WTC11 (cell line): ENCODE measurements at regions not wholly inside any gene's neighbourhood (a gene's known extent, or its start where the extent isn't known, plus 50 kb on each side); places are given as distances from the start of the nearest gene placed in this dataset.

Experiments used
- ATAC-seq: fragments of 200-7000 bp; cut with Tn5 transposase; 2 replicates; pipeline ENCODE4 v1.10.0; 2021; ENCODE audit warnings: mild to moderate bottlenecking, moderate library complexity
- CTCF ChIA-PET: fragments of 300-600 bp; sonication (Branson Sonifier 250); formaldehyde crosslinking; loops from one replicate; lab custom pipeline; 2021; ENCODE audit warnings: antibody characterized with exemption; lab: Charles Lee
- POLR2A ChIA-PET: fragments of 350-600 bp; sonication (Branson Sonifier 250); formaldehyde crosslinking; loops from one replicate; lab custom pipeline; 2021; ENCODE audit warnings: antibody characterized with exemption; lab: Charles Lee
- DNase-seq: peaks from one replicate; pipeline ENCODE4 v3.0.0; 2021; ENCODE audit warnings: low spot score
- H3K27ac Mint-ChIP-seq: 2 replicates; pipeline ENCODE4 v1.8.0; 2021; ENCODE audit warnings: mixed read lengths
- H3K27me3 Mint-ChIP-seq: 2 replicates; pipeline ENCODE4 v1.8.0; 2021; ENCODE audit warnings: low read depth, mild to moderate bottlenecking, moderate library complexity, mixed read lengths
- H3K36me3 Mint-ChIP-seq: 2 replicates; pipeline ENCODE4 v1.8.0; 2021; ENCODE audit warnings: mixed read lengths
- H3K4me1 Mint-ChIP-seq: 2 replicates; pipeline ENCODE4 v1.8.0; 2022; ENCODE audit warnings: mixed read lengths
- H3K4me3 Mint-ChIP-seq: 2 replicates; pipeline ENCODE4 v1.8.0; 2021; ENCODE audit warnings: mild to moderate bottlenecking, moderate library complexity, mixed read lengths
- H3K9me3 Mint-ChIP-seq: 2 replicates; pipeline ENCODE4 v1.8.0; 2021; ENCODE audit warnings: mixed read lengths
- CBFB ChIP-seq: sonication (generic); formaldehyde crosslinking; IDR thresholded peaks from 2 replicates; pipeline ENCODE4 v1.8.1; 2022; ENCODE audit warnings: mild to moderate bottlenecking, low read depth, missing genetic modification reagents
- HMGA2 ChIP-seq: fragments of 250-450 bp; sonication (Bioruptor Pico); IDR thresholded peaks from 2 replicates; pipeline ENCODE4 v1.4.0; 2021; ENCODE audit warnings: mild to moderate bottlenecking, moderate library complexity
- RELA ChIP-seq: sonication (generic); formaldehyde crosslinking; IDR thresholded peaks from 2 replicates; pipeline ENCODE4 v1.8.1; 2022; ENCODE audit warnings: missing genetic modification reagents, mild to moderate bottlenecking, borderline replicate concordance
- SMAD4 ChIP-seq: sonication (generic); formaldehyde crosslinking; IDR thresholded peaks from 2 replicates; pipeline ENCODE4 v1.8.0; 2022; ENCODE audit warnings: mild to moderate bottlenecking, missing genetic modification reagents
- TCF7 ChIP-seq: sonication (generic); formaldehyde crosslinking; IDR thresholded peaks from 2 replicates; pipeline ENCODE4 v1.8.0; 2022; ENCODE audit warnings: mild to moderate bottlenecking, low read depth, missing genetic modification reagents, moderate library complexity
- ZNF317 ChIP-seq: sonication (generic); formaldehyde crosslinking; IDR thresholded peaks from 2 replicates; pipeline ENCODE4 v1.8.1; 2023; ENCODE audit warnings: low read depth, mild to moderate bottlenecking, moderate library complexity, missing genetic modification reagents, borderline replicate concordance
- ZNF396 ChIP-seq: fragments of 250-450 bp; sonication (Bioruptor Pico); IDR thresholded peaks from 2 replicates; pipeline ENCODE4 v1.8.0; 2021; ENCODE audit warnings: mild to moderate bottlenecking, moderate library complexity, borderline replicate concordance
- ZNF416 ChIP-seq: fragments of 250-450 bp; sonication (Bioruptor Pico); IDR thresholded peaks from 2 replicates; pipeline ENCODE4 v1.9.0; 2021; ENCODE audit warnings: mild to moderate bottlenecking, inconsistent platforms
- TF ChIP-seq, protein P1 (sequence below): sonication (generic); formaldehyde crosslinking; IDR thresholded peaks from 2 replicates; pipeline ENCODE4 v1.8.1; 2023; ENCODE audit warnings: mild to moderate bottlenecking, missing genetic modification reagents, moderate library complexity
- TF ChIP-seq, protein P2 (sequence below): fragments of 250-450 bp; sonication (Bioruptor Pico); conservative IDR thresholded peaks from 2 replicates; pipeline ENCODE4 v1.9.0; 2021; ENCODE audit warnings: mild to moderate bottlenecking
- TF ChIP-seq, protein P3 (sequence below): sonication (generic); formaldehyde crosslinking; IDR thresholded peaks from 2 replicates; pipeline ENCODE4 v1.8.1; 2023; ENCODE audit warnings: mild to moderate bottlenecking, missing genetic modification reagents
- TF ChIP-seq, protein P4 (sequence below): sonication (generic); formaldehyde crosslinking; IDR thresholded peaks from 2 replicates; pipeline ENCODE4 v1.8.1; 2022; ENCODE audit warnings: mild to moderate bottlenecking, missing genetic modification reagents, moderate library complexity, borderline replicate concordance
- TF ChIP-seq, protein P5 (sequence below): sonication (generic); formaldehyde crosslinking; IDR thresholded peaks from 2 replicates; pipeline ENCODE4 v1.8.1; 2022; ENCODE audit warnings: mild to moderate bottlenecking, moderate library complexity, missing genetic modification reagents
- TF ChIP-seq, protein P6 (sequence below): sonication (generic); formaldehyde crosslinking; IDR thresholded peaks from 2 replicates; pipeline ENCODE4 v1.8.1; 2023; ENCODE audit warnings: mild to moderate bottlenecking, missing genetic modification reagents
- TF ChIP-seq, protein P7 (sequence below): fragments of 250-450 bp; sonication (Bioruptor Pico); IDR thresholded peaks from 2 replicates; pipeline ENCODE4 v1.8.0; 2021; ENCODE audit warnings: mild to moderate bottlenecking
- TF ChIP-seq, protein P8 (sequence below): sonication (generic); formaldehyde crosslinking; IDR thresholded peaks from 2 replicates; pipeline ENCODE4 v1.8.0; 2023; ENCODE audit warnings: missing genetic modification reagents

DNA sequence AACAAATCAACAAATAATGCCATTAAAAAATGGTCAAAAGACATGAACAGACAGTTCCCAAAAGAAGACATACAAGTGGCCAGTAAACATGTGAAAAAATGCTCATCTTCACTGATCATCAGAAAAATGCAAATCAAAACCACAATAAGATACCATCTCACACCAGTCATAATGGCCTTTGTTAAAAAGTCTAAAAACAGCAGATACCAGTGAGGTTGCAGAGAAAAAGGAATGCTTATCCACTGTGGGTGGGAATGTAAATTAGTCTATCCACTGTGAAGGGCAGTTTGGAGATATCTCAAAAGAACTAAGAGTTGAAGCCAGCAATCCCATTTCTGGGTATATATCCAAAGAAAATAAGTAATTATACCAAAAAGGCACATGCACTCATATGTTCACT, 668.1 kb upstream of the CPEB2 start (continued):
- TF ChIP-seq ZNF396 (CRISPR knock-in tag): no peak
- TF ChIP-seq, protein P1, sequence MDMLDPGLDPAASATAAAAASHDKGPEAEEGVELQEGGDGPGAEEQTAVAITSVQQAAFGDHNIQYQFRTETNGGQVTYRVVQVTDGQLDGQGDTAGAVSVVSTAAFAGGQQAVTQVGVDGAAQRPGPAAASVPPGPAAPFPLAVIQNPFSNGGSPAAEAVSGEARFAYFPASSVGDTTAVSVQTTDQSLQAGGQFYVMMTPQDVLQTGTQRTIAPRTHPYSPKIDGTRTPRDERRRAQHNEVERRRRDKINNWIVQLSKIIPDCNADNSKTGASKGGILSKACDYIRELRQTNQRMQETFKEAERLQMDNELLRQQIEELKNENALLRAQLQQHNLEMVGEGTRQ: no peak
- TF ChIP-seq, protein P2, sequence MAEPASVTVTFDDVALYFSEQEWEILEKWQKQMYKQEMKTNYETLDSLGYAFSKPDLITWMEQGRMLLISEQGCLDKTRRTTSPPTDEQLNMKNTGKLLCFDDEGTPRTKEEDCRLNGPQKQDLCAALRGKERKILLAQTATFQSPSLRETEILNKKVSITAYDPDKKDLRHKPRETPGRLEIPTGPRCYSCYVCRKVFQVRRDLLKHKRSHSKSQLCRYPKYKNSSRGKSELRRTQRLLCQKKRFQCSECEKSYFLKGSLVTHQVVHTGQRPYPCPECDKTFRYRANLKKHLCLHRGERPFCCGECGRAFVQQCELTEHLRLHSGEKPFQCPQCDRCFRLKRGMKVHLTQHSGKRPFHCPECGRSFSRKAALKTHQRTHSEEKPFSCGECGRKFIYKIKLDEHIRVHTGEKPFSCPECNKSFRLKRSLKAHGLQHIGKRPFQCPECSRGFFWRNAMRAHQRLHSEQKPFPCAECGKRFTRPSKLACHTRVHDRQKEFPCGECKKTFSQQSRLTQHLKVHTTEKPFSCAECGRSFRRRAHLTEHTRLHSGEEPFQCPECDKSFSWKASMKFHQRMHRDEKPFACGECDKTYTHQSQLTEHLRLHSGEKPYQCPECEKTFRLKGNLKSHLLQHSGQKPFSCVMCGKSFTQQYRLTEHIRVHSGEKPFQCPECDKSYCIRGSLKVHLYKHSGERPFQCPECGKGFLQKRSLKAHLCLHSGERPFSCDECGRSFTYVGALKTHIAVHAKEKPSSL (CRISPR knock-in tag): no peak
- TF ChIP-seq, protein P3, sequence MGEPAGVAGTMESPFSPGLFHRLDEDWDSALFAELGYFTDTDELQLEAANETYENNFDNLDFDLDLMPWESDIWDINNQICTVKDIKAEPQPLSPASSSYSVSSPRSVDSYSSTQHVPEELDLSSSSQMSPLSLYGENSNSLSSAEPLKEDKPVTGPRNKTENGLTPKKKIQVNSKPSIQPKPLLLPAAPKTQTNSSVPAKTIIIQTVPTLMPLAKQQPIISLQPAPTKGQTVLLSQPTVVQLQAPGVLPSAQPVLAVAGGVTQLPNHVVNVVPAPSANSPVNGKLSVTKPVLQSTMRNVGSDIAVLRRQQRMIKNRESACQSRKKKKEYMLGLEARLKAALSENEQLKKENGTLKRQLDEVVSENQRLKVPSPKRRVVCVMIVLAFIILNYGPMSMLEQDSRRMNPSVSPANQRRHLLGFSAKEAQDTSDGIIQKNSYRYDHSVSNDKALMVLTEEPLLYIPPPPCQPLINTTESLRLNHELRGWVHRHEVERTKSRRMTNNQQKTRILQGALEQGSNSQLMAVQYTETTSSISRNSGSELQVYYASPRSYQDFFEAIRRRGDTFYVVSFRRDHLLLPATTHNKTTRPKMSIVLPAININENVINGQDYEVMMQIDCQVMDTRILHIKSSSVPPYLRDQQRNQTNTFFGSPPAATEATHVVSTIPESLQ (CRISPR knock-in tag): no peak

DNA sequence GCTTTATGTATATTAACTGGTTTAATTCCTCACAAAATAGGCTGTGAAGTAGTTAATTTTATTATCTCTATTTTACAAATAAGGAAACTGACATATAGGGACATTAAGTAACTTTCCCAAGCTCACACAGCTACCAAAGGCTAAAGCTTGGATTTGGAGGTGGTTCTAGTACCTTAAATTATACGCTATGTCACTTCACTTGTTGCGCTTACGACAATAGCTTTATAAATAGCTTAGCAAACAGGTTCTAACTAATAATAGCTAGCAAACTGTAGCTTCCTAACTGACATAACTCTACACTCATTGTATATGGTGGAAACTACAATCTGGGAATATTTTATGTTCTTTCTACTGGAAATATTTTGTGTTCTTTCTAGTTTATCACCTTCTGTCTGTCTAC, 666.4 kb upstream of the CPEB2 start:
- peaks cover 9% of the 10 kb centered on the region for H3K9me3 Mint-ChIP-seq
- no peak overlapping the region for H3K4me3 Mint-ChIP-seq
- CTCF ChIA-PET: no interaction called here
- H3K4me1 Mint-ChIP-seq: peaks cover 18% of the 10 kb centered on the region
- DNase-seq: no peak
- POLR2A ChIA-PET: no interaction called here
- H3K27ac Mint-ChIP-seq: no peak overlapping the region
- no peaks in the 10 kb centered on the region for H3K27me3 Mint-ChIP-seq
- no peaks in the 10 kb centered on the region for H3K36me3 Mint-ChIP-seq
- no peak for ATAC-seq
- TF ChIP-seq, protein P4, sequence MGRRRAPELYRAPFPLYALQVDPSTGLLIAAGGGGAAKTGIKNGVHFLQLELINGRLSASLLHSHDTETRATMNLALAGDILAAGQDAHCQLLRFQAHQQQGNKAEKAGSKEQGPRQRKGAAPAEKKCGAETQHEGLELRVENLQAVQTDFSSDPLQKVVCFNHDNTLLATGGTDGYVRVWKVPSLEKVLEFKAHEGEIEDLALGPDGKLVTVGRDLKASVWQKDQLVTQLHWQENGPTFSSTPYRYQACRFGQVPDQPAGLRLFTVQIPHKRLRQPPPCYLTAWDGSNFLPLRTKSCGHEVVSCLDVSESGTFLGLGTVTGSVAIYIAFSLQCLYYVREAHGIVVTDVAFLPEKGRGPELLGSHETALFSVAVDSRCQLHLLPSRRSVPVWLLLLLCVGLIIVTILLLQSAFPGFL (CRISPR knock-in tag): no peak
- no peak for TF ChIP-seq HMGA2
- TF ChIP-seq, protein P5, sequence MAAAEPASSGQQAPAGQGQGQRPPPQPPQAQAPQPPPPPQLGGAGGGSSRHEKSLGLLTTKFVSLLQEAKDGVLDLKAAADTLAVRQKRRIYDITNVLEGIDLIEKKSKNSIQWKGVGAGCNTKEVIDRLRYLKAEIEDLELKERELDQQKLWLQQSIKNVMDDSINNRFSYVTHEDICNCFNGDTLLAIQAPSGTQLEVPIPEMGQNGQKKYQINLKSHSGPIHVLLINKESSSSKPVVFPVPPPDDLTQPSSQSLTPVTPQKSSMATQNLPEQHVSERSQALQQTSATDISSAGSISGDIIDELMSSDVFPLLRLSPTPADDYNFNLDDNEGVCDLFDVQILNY (CRISPR knock-in tag): no peak
- no peak for TF ChIP-seq ZNF416 (CRISPR knock-in tag)
- TF ChIP-seq, protein P6, sequence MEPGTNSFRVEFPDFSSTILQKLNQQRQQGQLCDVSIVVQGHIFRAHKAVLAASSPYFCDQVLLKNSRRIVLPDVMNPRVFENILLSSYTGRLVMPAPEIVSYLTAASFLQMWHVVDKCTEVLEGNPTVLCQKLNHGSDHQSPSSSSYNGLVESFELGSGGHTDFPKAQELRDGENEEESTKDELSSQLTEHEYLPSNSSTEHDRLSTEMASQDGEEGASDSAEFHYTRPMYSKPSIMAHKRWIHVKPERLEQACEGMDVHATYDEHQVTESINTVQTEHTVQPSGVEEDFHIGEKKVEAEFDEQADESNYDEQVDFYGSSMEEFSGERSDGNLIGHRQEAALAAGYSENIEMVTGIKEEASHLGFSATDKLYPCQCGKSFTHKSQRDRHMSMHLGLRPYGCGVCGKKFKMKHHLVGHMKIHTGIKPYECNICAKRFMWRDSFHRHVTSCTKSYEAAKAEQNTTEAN (CRISPR knock-in tag): no peak
- no peak for TF ChIP-seq RELA (CRISPR knock-in tag)
- no peak for TF ChIP-seq TCF7 (CRISPR knock-in tag)
- no peak for TF ChIP-seq ZNF317 (CRISPR knock-in tag)
- TF ChIP-seq, protein P7, sequence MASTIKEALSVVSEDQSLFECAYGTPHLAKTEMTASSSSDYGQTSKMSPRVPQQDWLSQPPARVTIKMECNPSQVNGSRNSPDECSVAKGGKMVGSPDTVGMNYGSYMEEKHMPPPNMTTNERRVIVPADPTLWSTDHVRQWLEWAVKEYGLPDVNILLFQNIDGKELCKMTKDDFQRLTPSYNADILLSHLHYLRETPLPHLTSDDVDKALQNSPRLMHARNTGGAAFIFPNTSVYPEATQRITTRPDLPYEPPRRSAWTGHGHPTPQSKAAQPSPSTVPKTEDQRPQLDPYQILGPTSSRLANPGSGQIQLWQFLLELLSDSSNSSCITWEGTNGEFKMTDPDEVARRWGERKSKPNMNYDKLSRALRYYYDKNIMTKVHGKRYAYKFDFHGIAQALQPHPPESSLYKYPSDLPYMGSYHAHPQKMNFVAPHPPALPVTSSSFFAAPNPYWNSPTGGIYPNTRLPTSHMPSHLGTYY (CRISPR knock-in tag): no peak
- TF ChIP-seq SMAD4 (CRISPR knock-in tag): no peak
- TF ChIP-seq CBFB (CRISPR knock-in tag): no peak
- TF ChIP-seq, protein P8, sequence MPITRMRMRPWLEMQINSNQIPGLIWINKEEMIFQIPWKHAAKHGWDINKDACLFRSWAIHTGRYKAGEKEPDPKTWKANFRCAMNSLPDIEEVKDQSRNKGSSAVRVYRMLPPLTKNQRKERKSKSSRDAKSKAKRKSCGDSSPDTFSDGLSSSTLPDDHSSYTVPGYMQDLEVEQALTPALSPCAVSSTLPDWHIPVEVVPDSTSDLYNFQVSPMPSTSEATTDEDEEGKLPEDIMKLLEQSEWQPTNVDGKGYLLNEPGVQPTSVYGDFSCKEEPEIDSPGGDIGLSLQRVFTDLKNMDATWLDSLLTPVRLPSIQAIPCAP (CRISPR knock-in tag): no peak
